OCI-LY1 (cell line): ENCODE measurements at regions not wholly inside any gene's neighbourhood (a gene's known extent, or its start where the extent isn't known, plus 50 kb on each side); places are given as distances from the start of the nearest gene placed in this dataset.
"Not testable (repeated sequence)": the region's sequence is repeated elsewhere in the genome, so short reads cannot be mapped to it uniquely, and the experiment has no call there.

ENCODE experiments used
- H2AFZ ChIP-seq: fragments of 200-600 bp; sonication (generic), shearing (Covaris generic); 2 replicates; pipeline ENCODE4 v1.6.0; 2014; ENCODE audit warnings: antibody characterized with exemption, mild to moderate bottlenecking, low read length
- H3F3A ChIP-seq: fragments of 200-600 bp; sonication (generic), shearing (Covaris generic); 2 replicates; pipeline ENCODE4 v1.6.0; 2014; ENCODE audit warnings: mild to moderate bottlenecking, antibody characterized with exemption, low read length, moderate library complexity; ENCODE audit not compliant: insufficient read depth
- H3K27ac ChIP-seq: fragments of 200-600 bp; sonication (generic); 2 replicates; pipeline ENCODE4 v1.5.1; 2014; ENCODE audit warnings: low read length, mixed run types, mild to moderate bottlenecking, low read depth; ENCODE audit not compliant: poor library complexity, severe bottlenecking
- H3K27me3 ChIP-seq: fragments of 200-600 bp; sonication (generic); 2 replicates; pipeline ENCODE4 v1.6.0; 2014; ENCODE audit warnings: antibody characterized with exemption, mild to moderate bottlenecking, low read length, moderate library complexity; ENCODE audit not compliant: insufficient read depth
- H3K36me3 ChIP-seq: fragments of 200-600 bp; sonication (generic); 2 replicates; pipeline ENCODE4 v1.6.1; 2014; ENCODE audit warnings: mild to moderate bottlenecking, antibody characterized with exemption, low read length, moderate library complexity, mixed read lengths; ENCODE audit not compliant: insufficient read depth
- H3K4me1 ChIP-seq: fragments of 200-600 bp; sonication (generic); 2 replicates; pipeline ENCODE4 v1.5.1; 2014; ENCODE audit warnings: mild to moderate bottlenecking, low read length, moderate library complexity; ENCODE audit not compliant: insufficient read depth, severe bottlenecking
- H3K4me2 ChIP-seq: fragments of 200-600 bp; sonication (generic), shearing (Covaris generic); 2 replicates; pipeline ENCODE4 v1.6.1; 2014; ENCODE audit warnings: low read length
- H3K4me3 ChIP-seq: fragments of 200-600 bp; sonication (generic); 2 replicates; pipeline ENCODE4 v1.5.1; 2014; ENCODE audit warnings: low read length, low read depth, mild to moderate bottlenecking, mixed read lengths; ENCODE audit not compliant: poor library complexity, severe bottlenecking
- H3K79me2 ChIP-seq: fragments of 200-600 bp; shearing (Covaris generic); 2 replicates; pipeline ENCODE4 v1.6.1; 2016; ENCODE audit warnings: mixed run types, low read length, mixed read lengths; ENCODE audit not compliant: insufficient read depth
- H3K9ac ChIP-seq: fragments of 200-600 bp; sonication (generic), shearing (Covaris generic); 2 replicates; pipeline ENCODE4 v1.6.1; 2014; ENCODE audit warnings: mild to moderate bottlenecking, low read length, mixed read lengths
- H3K9me2 ChIP-seq: fragments of 200-600 bp; sonication (generic), shearing (Covaris generic); 2 replicates; pipeline ENCODE4 v1.6.1; 2014; ENCODE audit warnings: low read depth, mild to moderate bottlenecking, low read length, mixed read lengths
- H3K9me3 ChIP-seq: fragments of 200-600 bp; shearing (Covaris generic); 2 replicates; pipeline ENCODE4 v1.6.1; 2014; ENCODE audit warnings: low read length, mixed read lengths
- H4K20me1 ChIP-seq: fragments of 200-600 bp; sonication (generic), shearing (Covaris generic); 2 replicates; pipeline ENCODE4 v1.6.0; 2016; ENCODE audit warnings: mild to moderate bottlenecking, low read length; ENCODE audit not compliant: insufficient read depth
- CTCF ChIP-seq: fragments of 200-600 bp; sonication (generic), shearing (Covaris generic); IDR thresholded peaks from 2 replicates; pipeline ENCODE4 v1.5.1; 2017; ENCODE audit warnings: mild to moderate bottlenecking, antibody characterized with exemption, low read length, moderate library complexity, mixed read lengths
- EZH2 ChIP-seq: fragments of 200-600 bp; sonication (generic), shearing (Covaris generic); IDR thresholded peaks from 2 replicates; pipeline ENCODE4 v1.8.0; 2017; ENCODE audit warnings: borderline replicate concordance, mixed run types, mild to moderate bottlenecking, antibody characterized with exemption, low read length, moderate library complexity, mixed read lengths

DNA sequence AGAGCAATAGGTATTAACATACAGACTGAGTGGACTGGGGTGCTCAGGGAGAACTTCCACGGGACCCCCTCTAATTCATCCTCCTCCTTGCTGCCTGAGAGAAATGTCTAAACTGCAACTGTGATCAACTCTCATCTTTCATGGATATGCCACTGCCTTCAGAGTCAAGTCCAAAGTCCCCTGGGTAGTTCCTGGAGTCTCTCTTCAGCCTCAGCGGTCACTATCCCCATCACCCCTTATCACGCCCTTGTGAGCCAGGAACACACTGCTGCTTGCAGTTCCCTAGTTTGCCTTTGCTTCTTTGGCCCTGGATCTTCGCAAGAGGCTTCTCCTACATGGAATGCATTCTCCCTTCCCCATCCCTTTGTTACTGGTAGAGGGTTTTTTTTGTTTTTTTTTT lies 58.7 kb upstream of the AUTS2 start:
- Histone ChIP-seq H3K79me2 (no peaks in the 10 kb centered on the region), H3K4me2 (no peak overlapping the region), H3K36me3 (no peaks in the 10 kb centered on the region; the same call in 1 of the 2 replicates), H4K20me1 (no peaks in the 10 kb centered on the region), H3K27me3 (peaks cover 6% of the 10 kb centered on the region), H3K27ac (no peak overlapping the region), H3K9me2 (no peaks in the 10 kb centered on the region), H3K9ac (no peak overlapping the region), H3F3A (no peaks in the 10 kb centered on the region), H3K9me3 (peaks cover 6% of the 10 kb centered on the region), H3K4me3 (no peak overlapping the region), H2AFZ (no peak overlapping the region), H3K4me1 (no peaks in the 10 kb centered on the region)
- no peak for TF ChIP-seq CTCF
- no peak for TF ChIP-seq EZH2

DNA sequence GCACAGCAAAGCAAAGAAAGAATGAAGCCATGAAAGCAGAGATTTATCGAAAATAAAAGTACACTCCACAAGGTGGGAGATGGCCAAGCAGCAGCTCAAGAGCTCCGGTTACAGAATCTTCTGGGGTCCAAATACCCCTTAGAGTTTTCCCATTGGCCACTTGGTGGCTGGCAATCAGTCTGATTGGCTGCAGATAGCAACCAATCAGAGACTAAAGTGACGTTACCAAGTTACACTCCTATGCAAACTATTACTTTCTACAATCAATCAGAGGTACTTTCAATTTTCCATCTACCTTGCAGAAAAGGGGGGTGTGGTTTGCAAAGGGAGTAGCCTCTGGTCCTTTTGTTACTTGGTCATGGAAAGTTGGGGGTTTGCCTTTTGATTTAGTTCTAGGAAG lies 58.0 kb upstream of the AUTS2 start:
- peaks cover 2% of the 10 kb centered on the region; the same call in 1 of the 2 replicates for H3K27me3 ChIP-seq
- no peak for TF ChIP-seq CTCF
- no peak for TF ChIP-seq EZH2
- H3K79me2 ChIP-seq, result no peaks in the 10 kb centered on the region
- H3K4me2 ChIP-seq, result no peak overlapping the region
- no peaks in the 10 kb centered on the region; the same call in 1 of the 2 replicates for H3K36me3 ChIP-seq
- no peak overlapping the region for H3K9ac ChIP-seq
- H3K27ac ChIP-seq, result no peak overlapping the region
- no peaks in the 10 kb centered on the region for H3K4me1 ChIP-seq
- no peaks in the 10 kb centered on the region for H4K20me1 ChIP-seq
- no peaks in the 10 kb centered on the region for H3F3A ChIP-seq
- peaks cover 6% of the 10 kb centered on the region for H3K9me3 ChIP-seq
- no peak overlapping the region for H2AFZ ChIP-seq
- no peaks in the 10 kb centered on the region for H3K9me2 ChIP-seq
- H3K4me3 ChIP-seq, result no peak overlapping the region

- not testable (repeated sequence) for H2AFZ ChIP-seq, H4K20me1 ChIP-seq, H3K9me3 ChIP-seq, H3K79me2 ChIP-seq, H3F3A ChIP-seq, H3K36me3 ChIP-seq, H3K9me2 ChIP-seq, H3K27ac ChIP-seq, H3K4me2 ChIP-seq, H3K4me3 ChIP-seq, H3K9ac ChIP-seq, H3K4me1 ChIP-seq, H3K27me3 ChIP-seq
These were observed 56.4 kb upstream of the AUTS2 start for GRCh38 chr7:69541779-69542432.

DNA sequence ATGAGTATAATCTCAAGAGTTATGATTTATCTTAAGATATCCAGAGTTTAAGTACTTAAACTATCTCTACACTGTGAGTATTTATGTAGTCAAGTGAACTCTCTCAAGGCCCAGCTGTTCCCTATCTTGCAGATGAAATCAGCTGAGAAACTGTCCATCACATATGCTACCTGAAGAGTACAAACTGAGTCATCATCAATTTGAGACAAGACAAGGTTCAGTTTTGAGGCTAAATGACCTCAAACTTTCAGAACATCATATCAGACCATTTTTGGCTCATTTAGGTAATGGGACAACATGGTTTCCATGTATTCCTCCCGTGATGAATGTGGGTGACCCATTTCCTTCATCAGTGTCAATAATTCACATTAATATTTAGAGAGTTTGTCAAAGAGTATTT lies 53.1 kb upstream of the AUTS2 start:
- no peaks in the 10 kb centered on the region for H3K27me3 ChIP-seq
- no peak overlapping the region for H3K9ac ChIP-seq
- H3K4me2 ChIP-seq, result no peak overlapping the region
- no peaks in the 10 kb centered on the region for H3F3A ChIP-seq
- H3K79me2 ChIP-seq, result no peaks in the 10 kb centered on the region
- H3K9me3 ChIP-seq, result peaks cover 6% of the 10 kb centered on the region
- TF ChIP-seq EZH2, result no peak
- no peak for TF ChIP-seq CTCF
- no peaks in the 10 kb centered on the region for H4K20me1 ChIP-seq
- no peaks in the 10 kb centered on the region; the same call in 1 of the 2 replicates for H3K36me3 ChIP-seq
- no peak overlapping the region for H2AFZ ChIP-seq
- H3K4me1 ChIP-seq, result no peaks in the 10 kb centered on the region
- no peak overlapping the region for H3K4me3 ChIP-seq
- no peaks in the 10 kb centered on the region for H3K9me2 ChIP-seq
- H3K27ac ChIP-seq, result no peak overlapping the region
